SK-N-SH treated with all-trans-retinoic acid at 6 μM for 48 hours (cell line): ENCODE measurements at regions not wholly inside any gene's neighbourhood (a gene's known extent, or its start where the extent isn't known, plus 50 kb on each side); places are given as distances from the start of the nearest gene placed in this dataset.

Experiments used
- ATAC-seq: fragments of 200-7000 bp; cut with Tn5 transposase; 3 replicates; pipeline ENCODE4 v1.9.1; 2020; ENCODE audit warnings: mild to moderate bottlenecking, moderate library complexity
- BACH2 ChIP-seq: fragments of 250-450 bp; sonication (Bioruptor Pico); IDR thresholded peaks from 2 replicates; pipeline ENCODE4 v1.9.0; 2021; ENCODE audit warnings: mild to moderate bottlenecking, borderline replicate concordance
- CSRNP3 ChIP-seq: fragments of 250-450 bp; sonication (Bioruptor Pico); IDR thresholded peaks from 2 replicates; pipeline ENCODE4 v1.5.1; 2021; ENCODE audit warnings: mild to moderate bottlenecking, moderate library complexity
- ESRRG ChIP-seq: fragments of 250-450 bp; sonication (Bioruptor Pico); IDR thresholded peaks from 2 replicates; pipeline ENCODE4 v1.6.1; 2021; ENCODE audit warnings: mild to moderate bottlenecking
- GLIS3 ChIP-seq: fragments of 250-450 bp; sonication (Bioruptor Pico); IDR thresholded peaks from 2 replicates; pipeline ENCODE4 v1.5.0; 2020; ENCODE audit warnings: mild to moderate bottlenecking, moderate library complexity
- ISL1 ChIP-seq: fragments of 250-450 bp; sonication (Bioruptor Pico); IDR thresholded peaks from 2 replicates; pipeline ENCODE4 v2.1.2; 2022; ENCODE audit warnings: mild to moderate bottlenecking, moderate library complexity
- OSR1 ChIP-seq: fragments of 250-450 bp; sonication (Bioruptor Pico); IDR thresholded peaks from 2 replicates; pipeline ENCODE4 v1.8.0; 2022; ENCODE audit warnings: moderate library complexity, mild to moderate bottlenecking, inconsistent platforms
- PATZ1 ChIP-seq: fragments of 250-450 bp; sonication (Bioruptor Pico); IDR thresholded peaks from 2 replicates; pipeline ENCODE4 v1.8.0; 2020; ENCODE audit warnings: mild to moderate bottlenecking, moderate library complexity, borderline replicate concordance
- SNAI2 ChIP-seq: fragments of 250-450 bp; sonication (Bioruptor Pico); IDR thresholded peaks from 2 replicates; pipeline ENCODE4 v1.5.0; 2020; ENCODE audit warnings: mild to moderate bottlenecking, moderate library complexity
- TCF4 ChIP-seq: fragments of 250-450 bp; sonication (Bioruptor Pico); IDR thresholded peaks from 2 replicates; pipeline ENCODE4 v1.8.0; 2021; ENCODE audit warnings: mild to moderate bottlenecking, moderate library complexity, borderline replicate concordance
- TSHZ2 ChIP-seq: fragments of 250-450 bp; sonication (Bioruptor Pico); IDR thresholded peaks from 2 replicates; pipeline ENCODE4 v1.5.0; 2020; ENCODE audit warnings: mild to moderate bottlenecking, moderate library complexity
- ZC3H10 ChIP-seq: fragments of 250-450 bp; sonication (Bioruptor Pico); IDR thresholded peaks from 2 replicates; pipeline ENCODE4 v1.5.1; 2021; ENCODE audit warnings: mild to moderate bottlenecking, moderate library complexity
- ZFP3 ChIP-seq: fragments of 250-450 bp; sonication (Bioruptor Pico); IDR thresholded peaks from 2 replicates; pipeline ENCODE4 v1.5.0; 2020; ENCODE audit warnings: mild to moderate bottlenecking, moderate library complexity
- ZFP30 ChIP-seq: fragments of 450-650 bp; formaldehyde crosslinking; IDR thresholded peaks from 2 replicates; pipeline ENCODE4 v1.5.0; 2022; ENCODE audit warnings: mild to moderate bottlenecking, moderate library complexity
- ZNF565 ChIP-seq: fragments of 450-650 bp; formaldehyde crosslinking; conservative IDR thresholded peaks from 2 replicates; pipeline ENCODE4 v1.5.0; 2020; ENCODE audit warnings: low read depth, mild to moderate bottlenecking, moderate library complexity
- ZNF70 ChIP-seq: fragments of 450-650 bp; formaldehyde crosslinking; IDR thresholded peaks from 2 replicates; pipeline ENCODE4 v1.5.0; 2020; ENCODE audit warnings: mild to moderate bottlenecking, moderate library complexity
- TF ChIP-seq, protein P1 (sequence below): fragments of 250-450 bp; sonication (Bioruptor Pico); IDR thresholded peaks from 2 replicates; pipeline ENCODE4 v1.5.1; 2020; ENCODE audit warnings: low read depth, mild to moderate bottlenecking, moderate library complexity
- TF ChIP-seq, protein P2 (sequence below): fragments of 250-450 bp; sonication (Bioruptor Pico); IDR thresholded peaks from 2 replicates; pipeline ENCODE4 v1.8.0; 2021; ENCODE audit warnings: low read depth, mild to moderate bottlenecking, moderate library complexity, borderline replicate concordance

DNA sequence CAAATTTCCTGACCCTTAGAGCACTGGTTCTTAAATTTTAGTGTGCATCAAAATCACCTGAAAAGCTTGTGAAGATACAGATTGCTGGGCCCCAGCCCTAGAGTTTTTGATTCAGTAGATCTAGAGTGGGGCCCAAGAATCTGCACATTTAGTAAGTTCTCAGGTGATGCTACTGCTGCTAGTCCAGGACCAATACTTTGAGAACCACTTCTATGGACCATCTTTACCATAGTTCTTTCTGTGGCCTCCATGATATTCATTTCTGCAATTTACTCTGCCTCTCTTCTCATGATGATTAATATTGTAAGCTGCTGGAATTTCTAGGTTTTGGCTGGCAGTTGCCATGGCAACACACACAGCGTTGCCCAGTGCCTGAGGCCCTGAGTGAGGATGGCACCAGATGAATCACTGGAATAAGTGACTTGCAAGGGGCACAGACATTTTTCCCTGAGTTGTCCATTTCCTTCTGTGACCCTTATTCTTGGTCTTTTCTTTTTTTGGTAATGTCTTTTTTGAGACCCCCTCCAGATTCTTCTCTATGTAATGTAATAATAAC is 83.6 kb downstream of the PPP1R2C start:
- no peak for ATAC-seq
- TF ChIP-seq OSR1 (CRISPR knock-in tag) = no peak
- no peak for TF ChIP-seq BACH2 (CRISPR knock-in tag)
- no peak for TF ChIP-seq TSHZ2 (CRISPR knock-in tag)
- no peak for TF ChIP-seq TCF4
- TF ChIP-seq ZNF565 (CRISPR knock-in tag) = no peak
- TF ChIP-seq ZFP30 (CRISPR knock-in tag) = no peak

DNA sequence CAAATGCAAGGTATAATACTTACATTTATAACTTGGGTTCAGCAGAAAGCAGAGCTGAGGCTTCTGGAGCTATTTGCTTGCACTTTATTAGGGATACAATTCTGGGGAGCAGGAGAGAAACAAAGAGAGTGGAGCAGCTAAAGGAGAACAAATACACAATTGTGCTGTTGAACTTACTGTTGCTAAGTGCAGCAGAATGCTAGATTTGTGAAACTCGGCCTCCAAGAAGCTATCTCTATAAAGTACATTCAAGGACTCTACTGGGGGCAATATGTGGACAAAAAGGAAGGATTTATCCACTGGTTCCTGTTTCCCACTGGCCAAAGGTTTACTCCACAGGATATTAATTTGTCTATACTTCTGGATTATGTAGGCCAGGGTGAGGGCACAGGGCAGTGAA is 86.8 kb downstream of the PPP1R2C start:
- ATAC-seq = no peak

DNA sequence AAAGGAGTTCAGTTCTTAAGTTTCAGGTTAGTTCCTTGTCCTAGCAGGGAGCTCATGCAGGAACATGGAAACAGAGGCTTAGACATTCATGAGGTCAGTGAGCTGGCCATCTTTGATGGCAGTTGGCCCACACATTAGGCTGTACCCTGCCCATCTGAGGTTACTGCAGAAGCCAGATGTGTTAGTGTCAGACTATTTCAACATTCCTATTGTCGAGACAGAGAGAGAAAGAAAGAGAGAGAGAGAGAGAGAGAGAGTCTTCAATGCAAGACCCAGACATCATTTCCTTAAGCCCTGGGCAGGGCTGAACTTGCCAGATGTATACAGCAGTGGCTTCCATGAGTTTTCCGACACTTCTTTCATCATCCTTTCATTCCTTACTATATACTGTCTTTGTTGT is 91.3 kb downstream of the PPP1R2C start:
- TF ChIP-seq ZC3H10 (CRISPR knock-in tag) = no peak
- TF ChIP-seq, protein P1, sequence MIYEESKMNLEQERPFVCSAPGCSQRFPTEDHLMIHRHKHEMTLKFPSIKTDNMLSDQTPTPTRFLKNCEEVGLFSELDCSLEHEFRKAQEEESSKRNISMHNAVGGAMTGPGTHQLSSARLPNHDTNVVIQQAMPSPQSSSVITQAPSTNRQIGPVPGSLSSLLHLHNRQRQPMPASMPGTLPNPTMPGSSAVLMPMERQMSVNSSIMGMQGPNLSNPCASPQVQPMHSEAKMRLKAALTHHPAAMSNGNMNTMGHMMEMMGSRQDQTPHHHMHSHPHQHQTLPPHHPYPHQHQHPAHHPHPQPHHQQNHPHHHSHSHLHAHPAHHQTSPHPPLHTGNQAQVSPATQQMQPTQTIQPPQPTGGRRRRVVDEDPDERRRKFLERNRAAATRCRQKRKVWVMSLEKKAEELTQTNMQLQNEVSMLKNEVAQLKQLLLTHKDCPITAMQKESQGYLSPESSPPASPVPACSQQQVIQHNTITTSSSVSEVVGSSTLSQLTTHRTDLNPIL (CRISPR knock-in tag) = no peak
- TF ChIP-seq, all 23 proteins: peak for 0
- no peak for ATAC-seq

More for the DNA sequence above, 86.8 kb downstream of the PPP1R2C start:
- no peak for TF ChIP-seq ZNF565 (CRISPR knock-in tag)
- TF ChIP-seq ESRRG (CRISPR knock-in tag) = no peak
- TF ChIP-seq SNAI2 = no peak
- no peak for TF ChIP-seq ZFP30 (CRISPR knock-in tag)
- TF ChIP-seq, protein P1 (CRISPR knock-in tag) = no peak
- no peak for TF ChIP-seq TSHZ2 (CRISPR knock-in tag)
- TF ChIP-seq ZNF70 (CRISPR knock-in tag) = no peak
- no peak for TF ChIP-seq GLIS3 (CRISPR knock-in tag)
- TF ChIP-seq, protein P2, sequence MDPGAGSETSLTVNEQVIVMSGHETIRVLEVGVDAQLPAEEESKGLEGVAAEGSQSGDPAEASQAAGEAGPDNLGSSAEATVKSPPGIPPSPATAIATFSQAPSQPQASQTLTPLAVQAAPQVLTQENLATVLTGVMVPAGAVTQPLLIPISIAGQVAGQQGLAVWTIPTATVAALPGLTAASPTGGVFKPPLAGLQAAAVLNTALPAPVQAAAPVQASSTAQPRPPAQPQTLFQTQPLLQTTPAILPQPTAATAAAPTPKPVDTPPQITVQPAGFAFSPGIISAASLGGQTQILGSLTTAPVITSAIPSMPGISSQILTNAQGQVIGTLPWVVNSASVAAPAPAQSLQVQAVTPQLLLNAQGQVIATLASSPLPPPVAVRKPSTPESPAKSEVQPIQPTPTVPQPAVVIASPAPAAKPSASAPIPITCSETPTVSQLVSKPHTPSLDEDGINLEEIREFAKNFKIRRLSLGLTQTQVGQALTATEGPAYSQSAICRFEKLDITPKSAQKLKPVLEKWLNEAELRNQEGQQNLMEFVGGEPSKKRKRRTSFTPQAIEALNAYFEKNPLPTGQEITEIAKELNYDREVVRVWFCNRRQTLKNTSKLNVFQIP (CRISPR knock-in tag) = no peak
- TF ChIP-seq, all 23 proteins: peak for 0

DNA sequence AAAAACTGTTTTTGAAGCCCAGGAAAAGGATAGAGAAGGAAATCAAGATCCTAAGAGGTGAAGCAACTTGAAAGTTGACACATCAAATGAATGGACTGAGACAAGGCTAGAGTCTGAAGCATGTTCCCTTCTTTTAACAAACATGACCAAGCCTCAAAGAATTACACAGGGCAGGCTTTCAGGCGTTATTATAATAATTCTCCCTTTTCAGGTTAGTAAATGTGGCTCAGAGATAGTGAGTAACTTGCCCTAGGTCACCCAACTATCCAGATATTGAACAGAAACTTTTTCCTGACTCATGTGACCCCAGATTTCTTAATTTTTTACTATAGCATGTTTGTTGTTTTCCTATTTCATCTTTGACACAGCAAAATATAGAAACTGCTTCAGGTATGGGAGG is 91.7 kb downstream of the PPP1R2C start:
- no peak for ATAC-seq
- TF ChIP-seq TCF4 = no peak
- no peak for TF ChIP-seq ISL1 (CRISPR knock-in tag)
- TF ChIP-seq CSRNP3 (CRISPR knock-in tag) = no peak
- no peak for TF ChIP-seq GLIS3 (CRISPR knock-in tag)
- TF ChIP-seq, protein P1 (CRISPR knock-in tag) = no peak
- no peak for TF ChIP-seq ESRRG (CRISPR knock-in tag)
- no peak for TF ChIP-seq OSR1 (CRISPR knock-in tag)
- no peak for TF ChIP-seq PATZ1
- no peak for TF ChIP-seq ZFP3 (CRISPR knock-in tag)
- TF ChIP-seq ZNF70 (CRISPR knock-in tag) = no peak
- no peak for TF ChIP-seq SNAI2
- no peak for TF ChIP-seq ZFP30 (CRISPR knock-in tag)
- TF ChIP-seq, protein P2 (CRISPR knock-in tag) = no peak
